Forelimb muscle (tissue), 1 donor: ENCODE measurements at regions not wholly inside any gene's neighbourhood (a gene's known extent, or its start where the extent isn't known, plus 50 kb on each side); places are given as distances from the start of the nearest gene placed in this dataset.

Source experiments
- DNase-seq: peaks from one replicate; pipeline ENCODE4 v3.0.0-alpha.2; 2013; ENCODE audit warnings: low read depth

DNA sequence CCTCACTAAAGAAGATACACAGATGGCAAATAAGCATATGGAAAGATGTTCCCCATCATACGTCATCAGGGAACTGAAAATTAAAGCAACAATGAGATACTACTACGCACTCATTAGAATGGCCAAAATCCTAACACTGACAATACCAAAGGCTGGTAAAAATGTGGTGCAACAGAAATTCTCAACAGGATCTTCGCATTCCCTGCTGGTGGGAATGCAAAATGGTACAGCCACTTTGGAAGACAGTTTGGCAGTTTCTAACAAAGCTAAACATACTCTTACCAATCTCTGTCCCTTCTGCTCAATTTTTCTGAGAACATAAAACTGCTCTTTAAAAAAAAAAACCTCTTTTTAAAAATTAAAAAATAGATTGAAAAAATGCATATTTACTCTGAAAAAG is 300.2 kb downstream of the FBXW7 start:
- DNase-seq = no peak

DNA sequence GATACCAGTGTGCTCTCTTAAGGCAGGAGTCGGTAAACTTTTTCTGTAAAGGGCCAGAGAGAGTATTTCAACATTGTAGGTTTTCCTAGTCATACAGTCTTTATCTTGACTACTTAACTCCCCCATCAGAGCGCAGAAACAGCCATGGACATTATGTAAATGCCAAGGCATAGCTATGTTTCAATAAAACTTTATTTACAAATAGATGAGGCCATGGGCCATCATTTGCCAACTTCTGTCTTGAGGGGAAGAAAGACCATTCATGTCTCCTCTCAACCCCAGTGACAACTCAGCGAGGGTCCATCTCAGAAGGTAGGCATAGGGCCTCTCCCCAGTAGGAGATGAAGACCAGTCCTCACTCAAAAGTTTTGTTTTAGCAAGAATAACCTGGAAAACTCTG is 301.3 kb downstream of the FBXW7 start:
- no peak for DNase-seq

DNA sequence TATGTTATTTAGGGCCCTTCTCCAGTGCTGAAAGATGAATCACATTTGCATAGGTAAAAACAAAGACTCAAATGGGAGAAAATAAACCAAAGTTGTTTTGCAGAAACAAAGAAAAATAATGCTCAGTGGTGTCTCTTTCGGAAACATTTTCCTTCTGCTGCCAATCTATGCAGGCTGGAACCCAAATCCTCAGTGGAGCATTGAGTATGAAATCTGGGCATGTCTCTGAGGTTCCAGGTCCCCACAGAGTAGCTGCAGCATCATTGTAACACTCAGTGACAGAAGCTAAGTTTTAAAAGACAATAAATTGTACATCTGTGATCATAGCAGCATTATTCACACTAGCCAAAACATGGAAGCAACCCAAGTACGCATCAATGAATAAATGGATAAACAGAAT is 303.6 kb downstream of the FBXW7 start:
- DNase-seq = no peak

DNA sequence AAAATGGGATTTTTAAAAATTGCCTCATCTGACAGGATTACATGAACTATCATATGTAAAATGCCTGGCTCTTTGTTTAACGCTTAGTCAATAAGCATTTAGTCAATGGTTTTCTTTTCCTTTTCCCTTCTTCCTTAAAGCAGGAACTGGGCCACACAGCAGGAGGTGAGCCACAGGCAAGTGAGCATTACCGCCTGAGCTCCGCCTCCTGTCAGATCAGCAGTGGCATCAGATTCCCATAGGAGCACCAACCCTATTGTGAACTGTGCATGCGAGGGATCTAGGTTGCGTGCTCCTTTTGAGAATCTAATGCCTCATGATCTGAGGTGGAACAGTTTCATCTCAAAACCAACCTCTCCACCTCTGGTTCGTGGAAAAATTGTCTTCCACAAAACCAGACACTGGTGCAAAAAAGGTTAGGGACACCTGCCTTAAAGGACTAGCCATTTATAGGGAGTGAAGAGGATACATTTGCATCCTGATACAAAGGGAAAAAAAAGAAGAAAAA is 306.1 kb downstream of the FBXW7 start:
- DNase-seq = no peak

DNA sequence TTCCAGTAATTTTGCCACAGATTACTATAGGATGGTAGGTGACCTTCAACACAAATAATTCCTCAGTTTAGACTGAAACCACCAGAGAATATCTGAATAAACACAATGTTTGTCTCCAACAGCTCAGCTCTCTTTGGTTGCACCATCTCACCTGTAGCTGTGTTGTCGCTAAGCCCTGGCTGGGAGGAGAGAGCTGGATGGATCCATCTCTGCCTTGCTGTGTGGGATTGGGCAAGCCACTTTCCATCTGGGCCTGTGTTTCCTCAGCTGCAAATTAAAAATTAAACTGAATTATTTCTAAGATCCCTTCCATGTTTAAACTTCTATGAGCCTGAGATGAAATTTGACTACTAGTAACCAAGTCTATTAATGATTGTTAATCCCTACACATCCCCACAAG is 310.2 kb downstream of the FBXW7 start:
- no peak for DNase-seq

DNA sequence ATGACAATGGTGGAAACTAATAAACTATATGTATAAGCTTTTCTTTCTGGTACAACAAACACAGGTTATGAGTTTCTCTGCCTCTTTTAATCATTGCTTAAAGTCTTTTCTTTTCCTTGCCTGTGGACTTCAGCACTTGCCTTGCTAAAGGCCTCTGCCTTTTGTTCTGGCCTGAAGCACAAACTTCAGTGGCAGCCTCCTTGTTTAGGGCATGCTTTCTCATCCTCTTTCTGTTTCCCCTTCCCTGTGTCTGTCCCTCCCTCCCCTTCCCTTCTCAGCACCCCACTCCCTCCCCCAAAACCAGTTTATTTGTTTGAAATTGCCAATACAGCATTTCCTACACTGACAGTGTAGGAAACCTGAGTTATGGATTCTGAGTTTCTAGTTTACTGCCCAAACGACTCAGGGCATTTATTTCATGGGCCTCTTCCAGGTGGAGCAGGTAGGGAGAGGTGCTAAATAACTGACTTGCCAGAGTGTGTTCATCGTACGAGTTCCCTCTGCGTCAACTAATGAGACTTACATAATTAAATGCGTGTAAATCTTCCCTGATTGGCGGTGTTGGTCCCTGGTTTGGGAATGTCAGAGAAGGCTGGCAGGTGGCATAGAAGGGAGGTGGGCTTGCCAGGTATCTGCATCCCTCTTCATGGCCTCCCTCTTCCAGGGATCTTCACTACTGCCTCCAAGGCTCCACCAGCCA is 311.0 kb downstream of the FBXW7 start:
- no peak for DNase-seq

DNA sequence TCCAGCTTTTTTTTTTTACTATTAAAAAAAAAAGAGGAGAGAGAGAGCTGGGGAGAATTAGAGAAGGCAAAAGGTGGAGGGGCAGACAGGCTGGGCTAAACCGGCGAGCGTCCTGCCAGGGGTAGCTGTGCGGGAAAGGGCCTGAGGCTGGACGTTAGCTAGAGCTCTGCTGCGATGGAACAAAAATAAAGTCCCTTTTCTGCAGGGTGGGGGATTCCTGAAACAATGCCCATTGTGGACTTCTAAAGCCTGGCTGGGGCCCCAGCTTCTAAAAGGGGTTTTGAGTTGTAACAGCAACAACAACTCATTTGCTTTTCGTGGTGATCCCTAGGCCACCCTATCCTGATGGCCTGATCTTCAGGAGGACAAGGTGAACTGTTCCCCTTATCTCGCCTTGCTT is 311.7 kb downstream of the FBXW7 start:
- no peak for DNase-seq

DNA sequence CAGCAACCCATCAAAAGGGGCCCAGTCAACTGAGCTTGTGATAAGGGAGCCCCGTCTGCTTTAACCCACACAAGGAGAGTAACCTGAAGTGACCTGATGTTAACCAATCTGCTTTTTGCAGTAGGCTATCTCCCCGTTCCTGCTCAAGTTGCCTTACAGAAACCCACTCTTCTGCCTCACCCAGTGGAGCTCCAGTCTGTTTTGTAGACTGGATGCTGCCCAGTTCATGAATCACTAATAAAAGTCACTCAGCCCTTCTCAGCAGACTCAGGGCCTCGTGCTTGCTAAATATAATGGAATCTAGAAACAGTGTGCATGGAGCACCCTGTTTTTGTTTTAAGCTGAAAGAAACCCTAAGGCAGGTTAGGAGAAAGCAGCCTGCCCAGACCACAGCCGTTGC is 312.3 kb downstream of the FBXW7 start:
- DNase-seq = no peak

DNA sequence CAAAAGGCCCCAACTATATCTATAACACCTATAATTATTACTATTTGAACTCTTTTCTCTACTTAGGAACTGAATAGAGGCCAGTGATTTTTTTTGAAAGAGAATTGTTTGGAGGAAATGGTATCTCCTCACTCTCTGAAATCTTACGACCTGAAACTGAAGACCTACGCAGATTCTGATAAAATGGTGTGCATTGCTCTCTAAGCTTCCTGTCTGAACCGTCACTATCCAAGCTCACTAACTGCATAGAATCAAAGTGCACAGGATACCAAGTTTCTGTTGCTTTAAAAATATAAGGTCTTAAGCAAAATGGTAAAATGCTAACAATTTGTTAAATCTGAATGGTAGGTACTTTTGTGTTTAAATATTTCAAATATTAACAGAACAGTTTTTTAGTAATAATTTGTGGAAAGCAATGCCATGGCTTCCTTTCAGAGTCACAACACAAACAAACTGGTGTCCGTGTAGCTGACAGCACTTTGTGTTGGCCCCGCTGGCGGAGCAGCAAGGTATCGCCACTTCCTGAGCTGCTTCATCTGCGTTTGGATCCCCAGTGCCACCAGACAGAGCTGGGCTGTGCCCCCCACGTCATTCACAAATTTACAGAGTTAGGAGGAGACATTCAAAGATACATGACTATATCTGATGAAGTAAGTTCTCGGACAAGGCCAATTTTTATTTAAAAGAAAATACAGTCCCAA is 313.9 kb downstream of the FBXW7 start:
- no peak for DNase-seq

DNA sequence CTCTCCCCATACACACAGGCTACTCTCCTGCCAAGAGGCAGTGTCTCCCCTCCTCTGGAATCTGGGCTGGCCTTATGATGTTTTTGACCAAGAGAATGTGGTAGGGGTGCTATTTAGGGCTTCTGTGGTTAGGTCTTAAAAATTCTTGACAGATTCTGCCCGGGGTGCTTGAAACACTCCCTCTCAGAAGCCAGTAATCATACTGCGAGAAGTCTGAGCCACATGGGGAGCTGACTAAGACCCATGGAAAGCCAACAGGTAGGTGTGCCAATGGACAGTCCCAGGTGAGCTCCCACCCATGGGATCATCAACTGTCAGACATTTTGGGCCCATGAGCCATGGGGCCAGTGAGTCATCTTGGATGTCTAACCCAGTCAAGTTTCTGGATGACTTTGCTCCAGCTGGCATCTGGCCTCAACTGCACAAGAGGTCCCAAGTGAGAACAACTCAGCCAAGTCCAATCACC is 315.7 kb downstream of the FBXW7 start:
- no peak for DNase-seq

DNA sequence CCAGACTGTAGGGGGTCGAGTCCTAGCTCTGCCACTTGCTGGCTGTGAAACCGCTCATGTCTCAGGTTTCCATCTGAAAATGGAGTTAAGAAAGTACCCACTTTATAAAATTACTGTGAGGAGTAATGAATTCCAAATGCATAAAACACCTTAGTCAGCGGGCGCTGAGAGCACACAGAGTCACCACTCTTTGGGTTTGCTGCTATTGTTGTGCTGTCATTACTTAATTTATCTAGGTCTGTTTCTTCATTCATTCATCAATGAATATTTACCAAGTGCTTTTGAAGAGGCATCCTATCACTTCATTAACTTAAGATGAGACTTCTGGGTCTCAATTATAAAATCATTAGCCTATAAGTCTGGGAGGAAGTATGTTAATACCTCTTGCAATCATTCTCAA is 317.3 kb downstream of the FBXW7 start:
- no peak for DNase-seq

DNA sequence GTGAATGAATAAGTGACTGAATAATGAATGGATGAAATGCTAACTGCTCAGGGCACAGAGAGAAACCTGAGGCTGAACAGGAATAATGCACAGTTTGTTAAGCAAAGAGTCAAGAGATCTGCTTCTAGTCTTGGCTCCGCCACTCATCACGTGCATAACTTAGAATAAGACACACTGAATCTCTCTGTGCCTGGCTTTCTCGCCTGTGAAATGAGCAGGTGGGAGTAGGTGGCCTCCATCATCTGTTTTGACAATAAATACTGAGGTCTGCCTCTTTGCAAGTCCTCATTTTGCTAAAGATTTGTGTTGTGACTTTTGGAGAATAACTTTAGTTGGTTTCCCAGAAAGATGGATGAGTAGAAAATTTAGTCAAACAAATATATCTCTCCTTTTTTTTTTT is 318.0 kb downstream of the FBXW7 start:
- no peak for DNase-seq

DNA sequence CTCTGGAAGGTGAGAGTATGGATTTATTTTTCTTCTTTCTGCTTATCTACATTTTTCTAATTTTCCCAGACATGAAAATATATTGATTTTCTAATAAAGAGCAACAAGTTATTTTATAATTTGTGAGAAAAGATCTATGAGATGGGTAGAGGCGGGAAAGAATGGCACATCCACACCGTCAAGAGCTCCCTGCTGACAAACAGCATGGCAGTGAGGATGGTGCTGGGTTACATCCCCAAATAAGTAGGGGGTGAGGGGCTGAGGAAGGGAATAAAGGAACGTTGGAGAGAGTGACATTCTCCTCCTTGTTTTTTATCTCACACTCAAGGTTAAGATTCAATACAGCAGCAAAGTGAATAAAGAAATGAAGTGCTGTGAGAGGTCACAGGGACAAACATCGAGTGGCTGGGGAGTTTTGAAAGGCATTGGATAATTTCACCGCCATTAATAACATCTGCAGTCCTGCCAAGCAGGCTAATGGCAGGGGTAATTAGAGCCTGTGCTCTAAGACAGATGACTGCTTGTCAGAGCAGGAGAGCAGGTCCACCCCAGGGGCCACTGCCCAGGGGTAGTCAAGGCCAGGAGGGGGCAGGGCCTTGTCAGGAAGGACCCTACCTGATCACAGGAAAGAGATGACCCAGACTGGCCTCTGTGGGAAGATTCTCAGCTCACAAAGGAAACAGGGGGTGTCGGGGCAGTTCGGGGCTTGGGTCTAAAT is 323.8 kb downstream of the FBXW7 start:
- no peak for DNase-seq

DNA sequence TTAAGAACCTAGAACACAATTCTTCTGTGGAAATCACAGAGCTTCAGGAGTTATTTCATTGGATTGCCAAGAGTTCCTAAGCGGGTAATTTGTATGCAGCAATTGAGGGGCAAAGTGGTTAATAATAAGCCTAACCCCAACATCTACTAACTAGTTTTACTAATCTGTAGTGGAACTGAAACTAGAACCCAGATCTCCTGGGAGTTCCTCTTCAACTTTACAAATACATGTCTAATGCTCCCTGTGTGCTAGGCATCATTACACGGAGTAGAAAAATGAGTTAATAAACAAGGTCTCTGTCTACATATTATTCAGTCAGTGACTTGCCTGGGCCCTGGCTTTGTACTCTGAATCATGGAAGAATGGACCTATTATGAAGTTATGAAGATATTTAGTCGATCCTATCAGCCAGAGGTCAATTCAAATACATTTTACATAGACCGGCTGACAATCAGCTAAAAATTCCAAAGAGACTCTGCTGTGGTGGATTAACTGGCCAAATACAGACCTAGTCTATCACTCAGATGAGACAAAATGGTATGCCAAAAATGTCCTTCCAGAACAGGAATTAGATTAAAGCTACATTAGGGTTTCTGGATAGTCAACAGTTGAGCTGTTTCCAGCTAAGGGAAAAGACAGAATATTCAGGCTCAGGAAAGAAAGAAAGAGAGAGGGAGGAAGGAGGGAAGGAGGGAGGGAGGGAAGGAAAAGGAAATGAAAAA is 326.0 kb downstream of the FBXW7 start:
- DNase-seq = no peak

DNA sequence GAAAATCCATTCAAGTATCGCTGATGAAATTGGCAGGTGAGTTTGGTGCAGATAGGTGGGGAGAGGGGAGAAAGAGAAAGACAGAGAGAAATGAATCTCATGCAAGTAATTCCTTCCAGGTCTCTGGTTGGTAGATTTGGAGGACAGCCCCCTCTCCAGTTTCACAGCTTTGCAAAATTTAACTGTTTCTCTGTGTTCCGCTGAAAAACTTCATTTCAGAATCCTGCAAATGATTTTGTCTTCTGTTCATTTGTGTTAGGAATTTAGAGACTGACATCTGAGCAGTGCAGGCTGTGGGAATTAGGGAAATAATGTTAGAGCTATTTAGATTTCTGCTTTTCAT is 328.5 kb downstream of the FBXW7 start:
- DNase-seq = no peak

DNA sequence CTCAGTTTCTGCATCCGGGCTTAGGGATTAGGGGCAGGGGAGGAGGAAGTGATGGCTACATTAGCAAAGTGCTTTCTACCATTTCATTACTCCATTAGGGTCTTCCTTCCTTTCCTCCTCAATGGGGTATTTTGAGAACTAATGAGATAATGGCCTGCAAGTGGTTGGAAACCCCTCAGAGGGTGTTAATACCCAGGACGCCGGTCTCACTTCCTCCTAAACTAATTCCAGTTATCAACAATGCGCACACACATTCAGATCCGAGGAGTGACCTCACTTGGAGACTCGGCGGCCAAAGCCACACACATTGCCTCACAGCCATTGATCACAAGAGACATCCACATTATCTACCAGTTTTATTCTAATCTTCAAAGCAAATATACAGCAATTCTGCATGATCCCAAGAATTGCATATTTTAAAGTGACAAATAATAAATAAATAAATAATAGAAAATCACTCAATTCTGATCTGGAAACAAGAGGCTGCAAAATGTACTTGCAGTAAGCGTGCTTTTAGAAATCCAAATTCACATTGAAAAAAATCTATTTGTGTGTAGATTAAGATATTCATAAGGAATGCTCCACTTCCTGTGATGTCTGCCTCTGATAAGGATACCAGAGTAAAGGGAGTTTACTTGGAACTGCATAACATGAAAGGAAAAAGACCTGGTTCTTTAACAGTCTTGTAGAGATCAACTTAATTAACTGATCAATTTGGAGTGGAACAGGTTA is 329.1 kb downstream of the FBXW7 start:
- DNase-seq = no peak

DNA sequence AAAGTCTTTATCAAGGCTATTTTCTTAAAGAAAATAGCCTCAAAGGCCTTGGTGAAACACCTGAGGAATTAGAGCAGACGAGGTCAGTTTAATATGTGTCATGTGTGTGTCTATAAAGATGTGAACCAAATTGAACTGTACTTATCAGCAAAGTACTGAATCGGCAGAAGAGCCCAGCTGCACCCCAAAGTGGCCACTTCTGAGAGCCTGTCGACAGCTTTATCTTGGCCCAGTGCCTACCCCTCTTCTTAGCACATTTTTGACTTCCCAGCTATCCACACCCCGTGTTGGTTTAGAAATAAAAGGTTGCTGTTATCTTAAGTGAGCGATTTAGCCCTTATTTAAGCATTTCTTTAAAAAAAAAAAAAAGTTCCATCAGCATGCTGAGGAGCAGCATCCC is 329.7 kb downstream of the FBXW7 start:
- no peak for DNase-seq

DNA sequence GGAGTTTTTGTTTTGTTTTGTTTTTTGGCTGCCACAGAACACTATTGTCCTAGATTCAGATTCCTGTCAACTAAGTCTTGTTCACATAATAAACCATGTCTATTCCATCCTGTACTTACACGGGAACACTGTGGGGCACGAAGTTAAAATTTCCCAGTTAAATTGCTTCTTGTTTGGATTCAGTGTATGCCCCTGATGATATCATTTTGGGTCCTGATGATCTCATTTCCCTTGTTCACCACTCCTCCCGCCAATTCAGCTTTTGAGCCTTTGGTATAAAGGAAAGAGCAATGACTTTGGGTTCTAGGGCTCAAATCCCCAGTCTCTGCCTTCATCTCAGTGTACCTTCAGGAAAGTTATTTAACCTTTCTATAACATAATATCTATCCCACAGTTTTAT is 333.5 kb downstream of the FBXW7 start:
- DNase-seq = no peak

DNA sequence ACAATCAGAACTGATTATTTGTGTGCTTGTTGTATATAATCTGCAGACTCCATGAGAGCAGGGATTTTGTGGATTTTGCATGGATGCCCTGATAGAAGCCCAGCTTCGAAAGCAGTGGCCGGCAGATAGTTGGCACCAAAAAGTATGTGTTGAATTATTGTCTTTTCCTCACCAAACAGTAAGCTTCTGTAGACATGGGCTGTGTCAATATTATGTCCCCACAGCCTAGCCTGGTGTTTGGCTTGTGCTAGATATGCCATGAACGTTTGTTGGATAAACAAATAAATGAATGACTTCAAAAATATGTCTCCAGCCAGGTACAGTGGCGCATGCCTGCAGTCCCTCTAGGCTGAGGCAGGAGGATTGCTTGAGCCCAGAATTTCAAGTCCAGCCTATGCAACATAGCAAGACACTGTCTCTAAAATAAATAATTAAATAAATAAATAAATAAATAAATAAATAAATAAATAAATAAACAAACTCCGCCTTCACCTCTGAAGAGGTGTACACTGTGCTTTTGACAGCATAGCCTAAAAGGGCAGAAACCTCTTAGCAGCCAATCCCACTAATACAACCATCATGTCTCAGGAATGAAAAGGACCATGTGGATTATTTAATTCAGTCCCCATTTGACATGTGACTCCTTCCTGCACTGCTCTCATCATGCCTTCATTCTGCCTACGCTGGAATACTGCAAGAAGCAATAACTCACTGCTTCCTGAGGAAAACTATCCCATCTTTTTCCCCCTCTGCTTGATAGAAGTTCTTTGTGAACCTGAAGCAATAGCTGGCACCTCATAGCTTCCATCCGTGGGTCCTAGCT is 335.2 kb downstream of the FBXW7 start:
- no peak for DNase-seq

DNA sequence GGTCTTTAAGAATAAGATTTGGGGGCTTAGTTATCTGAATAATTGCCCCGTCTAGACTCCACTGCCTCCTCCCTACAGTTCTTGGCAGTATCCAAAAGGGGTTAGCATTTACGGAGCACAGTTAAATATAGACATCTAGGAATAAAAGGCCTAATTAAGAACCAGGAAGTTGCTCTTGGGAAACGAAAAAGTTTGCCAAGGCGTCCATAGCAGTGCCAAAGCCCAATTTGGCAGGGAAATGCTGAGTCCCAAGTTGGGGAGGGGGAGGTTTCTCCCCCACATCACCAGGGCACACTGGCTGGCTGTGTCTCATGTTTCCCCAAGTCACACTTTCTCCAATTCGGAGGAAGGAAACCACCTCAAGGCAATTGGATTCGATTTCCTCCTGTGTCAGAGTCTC is 338.7 kb downstream of the FBXW7 start:
- no peak for DNase-seq

DNA sequence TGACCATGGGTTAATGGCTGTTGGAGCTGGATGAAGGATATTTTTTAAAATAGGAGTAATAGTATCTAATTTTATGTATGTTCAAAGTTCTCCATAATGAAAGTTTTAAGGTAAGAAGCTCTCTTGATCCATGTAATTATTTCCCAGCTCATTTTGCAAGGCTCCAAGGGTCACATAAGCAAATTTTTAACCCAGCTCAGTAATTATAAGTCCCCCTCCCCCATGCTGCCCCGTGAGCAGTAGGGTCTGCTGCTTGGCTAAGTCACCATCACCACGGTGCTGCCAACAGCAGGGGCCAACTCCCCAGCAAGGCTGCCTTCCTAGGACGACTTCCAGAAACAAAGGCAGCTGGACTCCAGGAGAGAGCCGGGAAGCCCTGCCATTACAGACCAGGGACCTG is 340.0 kb downstream of the FBXW7 start:
- DNase-seq = no peak
